HG02840 (cell line): ENCODE measurements at regions not wholly inside any gene's neighbourhood (a gene's known extent, or its start where the extent isn't known, plus 50 kb on each side); places are given as distances from the start of the nearest gene placed in this dataset.

Source experiments
- ATAC-seq: cut with Tn5 transposase; IDR thresholded peaks from one replicate; pipeline ENCODE4 v1.9.1; 2021; ENCODE audit warnings: mild to moderate bottlenecking, moderate library complexity, moderate number of reproducible peaks; ENCODE audit not compliant: unreplicated experiment, low FRiP score

GRCh38 chr4:126686491-126686890 lies 946.3 kb upstream of the INTU start:
- no peak for ATAC-seq

- no peak for ATAC-seq
Observed at GRCh38 chr4:126687655-126688358, 945.0 kb upstream of the INTU start.

- ATAC-seq: no peak
Observed at GRCh38 chr4:126691797-126692196, 941.0 kb upstream of the INTU start.

- ATAC-seq: no peak
Observed at GRCh38 chr4:126697748-126698147, 935.0 kb upstream of the INTU start.

- ATAC-seq: no peak
Observed at GRCh38 chr4:126698224-126698623, 934.5 kb upstream of the INTU start.

GRCh38 chr4:126701756-126702155 lies 931.0 kb upstream of the INTU start:
- ATAC-seq: no peak

GRCh38 chr4:126702747-126703146 lies 930.0 kb upstream of the INTU start:
- no peak for ATAC-seq

GRCh38 chr4:126705266-126705665 lies 927.5 kb upstream of the INTU start:
- no peak for ATAC-seq

GRCh38 chr4:126708716-126709115 lies 924.0 kb upstream of the INTU start:
- no peak for ATAC-seq

- no peak for ATAC-seq
Observed at GRCh38 chr4:126710935-126711334, 921.8 kb upstream of the INTU start.

GRCh38 chr4:126715067-126715466 lies 917.7 kb upstream of the INTU start:
- ATAC-seq: no peak

- no peak for ATAC-seq
Observed at GRCh38 chr4:126715681-126716080, 917.1 kb upstream of the INTU start.

- no peak for ATAC-seq
Observed at GRCh38 chr4:126718136-126718535, 914.6 kb upstream of the INTU start.

GRCh38 chr4:126719852-126720251 lies 912.9 kb upstream of the INTU start:
- ATAC-seq: no peak

GRCh38 chr4:126725906-126726305 lies 906.9 kb upstream of the INTU start:
- no peak for ATAC-seq

GRCh38 chr4:126727461-126727860 lies 905.3 kb upstream of the INTU start:
- no peak for ATAC-seq

- no peak for ATAC-seq
Observed at GRCh38 chr4:126731062-126731461, 901.7 kb upstream of the INTU start.

- no peak for ATAC-seq
Observed at GRCh38 chr4:126733301-126733700, 899.5 kb upstream of the INTU start.

GRCh38 chr4:126734465-126734864 lies 898.3 kb upstream of the INTU start:
- ATAC-seq: no peak

GRCh38 chr4:126735294-126736132 lies 897.2 kb upstream of the INTU start:
- ATAC-seq: no peak

- no peak for ATAC-seq
Observed at GRCh38 chr4:126736133-126736518, 896.6 kb upstream of the INTU start.
